A549 (cell line): ENCODE measurements at regions not wholly inside any gene's neighbourhood (a gene's known extent, or its start where the extent isn't known, plus 50 kb on each side); places are given as distances from the start of the nearest gene placed in this dataset.

Source experiments
- CTCF ChIP-seq: fragments of >200 bp; sonication (Bioruptor Twin); formaldehyde crosslinking; IDR thresholded peaks from 3 replicates; pipeline ENCODE4 v1.5.1; 2016
- E2F6 ChIP-seq: IDR thresholded peaks from 2 replicates; pipeline ENCODE4 v1.6.1; 2012; ENCODE audit warnings: low read depth, borderline replicate concordance
- EP300 ChIP-seq, 2 experiments: fragments of >200 bp; sonication (Bioruptor Twin); formaldehyde crosslinking; IDR thresholded peaks; 2 replicates in 1 of 2; 3 replicates in 1 of 2; pipeline ENCODE4 v1.6.1; 2016 to 2017
- POLR2A ChIP-seq: IDR thresholded peaks from 2 replicates; pipeline ENCODE4 v1.6.1; 2012; ENCODE audit warnings: mild to moderate bottlenecking, low read length
- REST ChIP-seq: fragments of 200-600 bp; sonication (generic); IDR thresholded peaks from 2 replicates; pipeline ENCODE4 v1.6.1; 2016; ENCODE audit warnings: antibody characterized with exemption, mild to moderate bottlenecking, moderate library complexity

- TF ChIP-seq CTCF = no peak
- TF ChIP-seq POLR2A = no peak
- no peak for TF ChIP-seq REST
- TF ChIP-seq EP300 (IDR thresholded peaks at IDR 0.05) = no peak
- no peak for TF ChIP-seq E2F6
These were observed 437.0 kb downstream of the LMO4 start for GRCh38 chr1:87765681-87766070.
